ENCODE measurements at regions not wholly inside any gene's neighbourhood (a gene's known extent, or its start where the extent isn't known, plus 50 kb on each side); places are given as distances from the start of the nearest gene placed in this dataset.

- Histone ChIP-seq H3K9me3 (ENCODE audit: severe bottlenecking) (no peaks in the 10 kb centered on the region), H3K27me3 (ENCODE audit: insufficient read depth, poor library complexity, severe bottlenecking) (no peaks in the 10 kb centered on the region), H3K27ac (ENCODE audit: poor library complexity, severe bottlenecking) (no peak overlapping the region), H3K4me1 (ENCODE audit: insufficient read depth, poor library complexity, severe bottlenecking) (no peaks in the 10 kb centered on the region), H3K36me3 (ENCODE audit: low read depth) (no peaks in the 10 kb centered on the region), H3K4me3 (ENCODE audit: severe bottlenecking) (no peak overlapping the region)
- TF ChIP-seq CTCF (IDR thresholded peaks at IDR 0.05; ENCODE audit: poor library complexity, severe bottlenecking): no peak
- no peak for ATAC-seq (ENCODE audit: low read depth)
- DNase-seq (ENCODE audit: low spot score): no peak
These were observed 89.1 kb upstream of the SLC25A33 start for GRCh38 chr1:9449976-9450696.

GRCh38 chr1:9451081-9451480 is 88.2 kb upstream of the SLC25A33 start:
- DNase-seq (ENCODE audit: low spot score) (no peak), ATAC-seq (ENCODE audit: low read depth) (no peak)
- TF ChIP-seq CTCF (IDR thresholded peaks at IDR 0.05; ENCODE audit: poor library complexity, severe bottlenecking): no peak
- Histone ChIP-seq H3K27ac (ENCODE audit: poor library complexity, severe bottlenecking) (no peak overlapping the region), H3K27me3 (ENCODE audit: insufficient read depth, poor library complexity, severe bottlenecking) (no peaks in the 10 kb centered on the region), H3K36me3 (ENCODE audit: low read depth) (no peaks in the 10 kb centered on the region), H3K9me3 (ENCODE audit: severe bottlenecking) (no peaks in the 10 kb centered on the region), H3K4me3 (ENCODE audit: severe bottlenecking) (no peak overlapping the region), H3K4me1 (ENCODE audit: insufficient read depth, poor library complexity, severe bottlenecking) (no peaks in the 10 kb centered on the region)

GRCh38 chr1:9452516-9453140 is 86.6 kb upstream of the SLC25A33 start:
- H3K4me3 ChIP-seq (ENCODE audit: severe bottlenecking): no peak overlapping the region
- TF ChIP-seq CTCF (IDR thresholded peaks at IDR 0.05; ENCODE audit: poor library complexity, severe bottlenecking): no peak
- no peaks in the 10 kb centered on the region for H3K4me1 ChIP-seq (ENCODE audit: insufficient read depth, poor library complexity, severe bottlenecking)
- no peaks in the 10 kb centered on the region for H3K27me3 ChIP-seq (ENCODE audit: insufficient read depth, poor library complexity, severe bottlenecking)
- no peaks in the 10 kb centered on the region for H3K36me3 ChIP-seq (ENCODE audit: low read depth)
- no peak overlapping the region for H3K27ac ChIP-seq (ENCODE audit: poor library complexity, severe bottlenecking)
- H3K9me3 ChIP-seq (ENCODE audit: severe bottlenecking): no peaks in the 10 kb centered on the region
- DNase-seq (ENCODE audit: low spot score) (no peak), ATAC-seq (ENCODE audit: low read depth) (no peak)

- no peaks in the 10 kb centered on the region for H3K9me3 ChIP-seq (ENCODE audit: severe bottlenecking)
- H3K4me1 ChIP-seq (ENCODE audit: insufficient read depth, poor library complexity, severe bottlenecking): no peaks in the 10 kb centered on the region
- no peaks in the 10 kb centered on the region for H3K27me3 ChIP-seq (ENCODE audit: insufficient read depth, poor library complexity, severe bottlenecking)
- DNase-seq (ENCODE audit: low spot score): no peak
- no peak for TF ChIP-seq CTCF (IDR thresholded peaks at IDR 0.05; ENCODE audit: poor library complexity, severe bottlenecking)
- no peaks in the 10 kb centered on the region for H3K36me3 ChIP-seq (ENCODE audit: low read depth)
- H3K27ac ChIP-seq (ENCODE audit: poor library complexity, severe bottlenecking): no peak overlapping the region
- no peak for ATAC-seq (ENCODE audit: low read depth)
- H3K4me3 ChIP-seq (ENCODE audit: severe bottlenecking): no peak overlapping the region
These were observed 85.9 kb upstream of the SLC25A33 start for GRCh38 chr1:9453375-9453774.
